Trophoblast cell (in vitro differentiated cells and primary cell): ENCODE measurements at regions not wholly inside any gene's neighbourhood (a gene's known extent, or its start where the extent isn't known, plus 50 kb on each side); places are given as distances from the start of the nearest gene placed in this dataset.

ENCODE experiments used
- DNase-seq, 2 donors: peaks; one replicate each; pipeline ENCODE4 v3.0.0-alpha.2; 2016
- H2AFZ ChIP-seq: 2 replicates; pipeline ENCODE4 v1.6.1; 2013; ENCODE audit warnings: low read length, moderate library complexity, mild to moderate bottlenecking; ENCODE audit not compliant: insufficient read depth, poor library complexity
- H2AK5ac ChIP-seq: 2 replicates; pipeline ENCODE4 v1.6.1; 2013; ENCODE audit warnings: mild to moderate bottlenecking, low read length
- H2BK120ac ChIP-seq: 2 replicates; pipeline ENCODE4 v1.6.1; 2013; ENCODE audit warnings: low read length, mild to moderate bottlenecking, moderate library complexity; ENCODE audit not compliant: insufficient read depth, poor library complexity
- H2BK12ac ChIP-seq: 2 replicates; pipeline ENCODE4 v1.6.1; 2013; ENCODE audit warnings: mild to moderate bottlenecking, low read length, moderate library complexity
- H2BK5ac ChIP-seq: 2 replicates; pipeline ENCODE4 v1.6.1; 2013; ENCODE audit warnings: low read length, low read depth, moderate library complexity, mild to moderate bottlenecking; ENCODE audit not compliant: poor library complexity
- H3K14ac ChIP-seq: 2 replicates; pipeline ENCODE4 v1.6.1; 2013; ENCODE audit warnings: mild to moderate bottlenecking, low read length
- H3K18ac ChIP-seq: 2 replicates; pipeline ENCODE4 v1.6.1; 2013; ENCODE audit warnings: mild to moderate bottlenecking, low read length
- H3K23ac ChIP-seq: 2 replicates; pipeline ENCODE4 v1.6.1; 2013; ENCODE audit warnings: low read length
- H3K27ac ChIP-seq: 2 replicates; pipeline ENCODE4 v1.5.1; 2013; ENCODE audit warnings: low read depth, mild to moderate bottlenecking, inconsistent platforms, low read length, moderate library complexity
- H3K27me3 ChIP-seq: 2 replicates; pipeline ENCODE4 v1.6.1; 2013; ENCODE audit warnings: inconsistent platforms, mild to moderate bottlenecking, low read length, moderate library complexity; ENCODE audit not compliant: insufficient read depth
- H3K36me3 ChIP-seq, 2 experiments: 1 replicate in 1 of 2; 2 replicates in 1 of 2; pipeline ENCODE4 v1.6.1; 2013; ENCODE audit warnings: low read length in 2 of 2, mild to moderate bottlenecking in 2 of 2, moderate library complexity in 1 of 2; ENCODE audit not compliant: insufficient read depth in 2 of 2, control insufficient read depth in 1 of 2
- H3K4ac ChIP-seq: 2 replicates; pipeline ENCODE4 v1.6.1; 2013; ENCODE audit warnings: low read depth, mild to moderate bottlenecking, low read length, moderate library complexity
- H3K4me1 ChIP-seq, 2 experiments: 1 replicate in 1 of 2; 2 replicates in 1 of 2; pipeline ENCODE4 v1.6.1; 2013; ENCODE audit warnings: low read length in 2 of 2, mild to moderate bottlenecking in 2 of 2, moderate library complexity in 1 of 2; ENCODE audit not compliant: insufficient read depth in 2 of 2, control insufficient read depth in 1 of 2
- H3K4me2 ChIP-seq: 2 replicates; pipeline ENCODE4 v1.6.1; 2013; ENCODE audit warnings: inconsistent platforms, mild to moderate bottlenecking, low read length, moderate library complexity
- H3K4me3 ChIP-seq: 2 replicates; pipeline ENCODE4 v1.5.1; 2013; ENCODE audit warnings: mild to moderate bottlenecking, low read depth, low read length, inconsistent platforms
- H3K79me1 ChIP-seq: one replicate; pipeline ENCODE4 v1.6.1; 2013; ENCODE audit warnings: low read length
- H3K79me2 ChIP-seq: 2 replicates; pipeline ENCODE4 v1.6.1; 2013; ENCODE audit warnings: low read length, mild to moderate bottlenecking; ENCODE audit not compliant: control insufficient read depth, insufficient read depth, poor library complexity
- H3K9ac ChIP-seq: 2 replicates; pipeline ENCODE4 v1.6.1; 2013; ENCODE audit warnings: mild to moderate bottlenecking, low read length
- H3K9me3 ChIP-seq: 2 replicates; pipeline ENCODE4 v1.6.1; 2013; ENCODE audit warnings: low read depth, mild to moderate bottlenecking, control low read depth, inconsistent platforms, low read length; ENCODE audit not compliant: insufficient read depth
- H4K12ac ChIP-seq: 2 replicates; pipeline ENCODE4 v1.6.1; 2013; ENCODE audit warnings: low read depth, mild to moderate bottlenecking, low read length, moderate library complexity
- H4K8ac ChIP-seq: 2 replicates; pipeline ENCODE4 v1.6.1; 2013; ENCODE audit warnings: low read depth, mild to moderate bottlenecking, low read length, moderate library complexity
- H4K91ac ChIP-seq: one replicate; pipeline ENCODE4 v1.6.1; 2013; ENCODE audit warnings: low read depth, mild to moderate bottlenecking, low read length, moderate library complexity
- WGBS: extraction: QIAGEN DNeasy Blood & Tissue Kit; methylation state at CpG from one replicate; pipeline ENCODE4 v1.1.7; 2013; ENCODE audit warnings: missing lambda C conversion rate; ENCODE audit not compliant: insufficient read length, insufficient coverage; ENCODE audit errors: extremely low coverage; 5-methylcytosine and 5-hydroxymethylcytosine counted together

DNA sequence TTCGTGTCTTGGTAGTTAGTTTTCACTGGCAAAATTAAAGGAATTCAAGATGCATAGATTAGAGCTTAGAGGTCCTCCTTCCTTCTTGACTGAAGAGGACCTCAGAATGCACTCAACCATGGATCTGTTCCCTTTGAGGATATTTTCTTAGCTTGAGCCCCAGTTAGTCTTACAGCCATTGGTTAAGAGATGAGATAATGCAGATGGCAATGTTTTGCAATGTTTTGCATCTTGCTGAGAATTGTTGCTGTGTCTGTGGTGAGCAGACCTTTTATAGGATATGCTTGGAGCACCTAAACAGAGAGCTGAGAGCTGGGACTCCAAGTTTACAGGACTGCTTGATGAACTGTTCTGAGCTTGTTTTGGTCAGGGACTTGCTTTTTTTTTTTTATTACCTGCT is 107.5 kb downstream of the TMEM170B start:
- Histone ChIP-seq H4K91ac (no peak overlapping the region), H4K8ac (no peak overlapping the region), H2BK120ac (no peak overlapping the region), H3K9me3 (peaks cover 4% of the 10 kb centered on the region), H3K27me3 (no peaks in the 10 kb centered on the region), H3K23ac (no peak overlapping the region), H3K4ac (no peak overlapping the region), H3K4me1 (peaks cover 2 to 9% of the 10 kb centered on the region in 2 experiments), H2AFZ (no peak overlapping the region), H2BK5ac (no peak overlapping the region), H2AK5ac (no peak overlapping the region), H3K79me2 (no peaks in the 10 kb centered on the region), H4K12ac (no peak overlapping the region), H3K9ac (no peak overlapping the region), H3K4me2 (no peak overlapping the region), H3K18ac (no peak overlapping the region), H3K14ac (no peak overlapping the region), H2BK12ac (no peak overlapping the region), H3K79me1 (peaks cover 7% of the 10 kb centered on the region), H3K36me3 (no peaks in the 10 kb centered on the region), H3K27ac (no peak overlapping the region), H3K4me3 (no peak overlapping the region)
- no CpG with 5 or more reads among the region's 1 CpG for WGBS
- peak in 1 of 2 donors; percentile 45 for DNase-seq

DNA sequence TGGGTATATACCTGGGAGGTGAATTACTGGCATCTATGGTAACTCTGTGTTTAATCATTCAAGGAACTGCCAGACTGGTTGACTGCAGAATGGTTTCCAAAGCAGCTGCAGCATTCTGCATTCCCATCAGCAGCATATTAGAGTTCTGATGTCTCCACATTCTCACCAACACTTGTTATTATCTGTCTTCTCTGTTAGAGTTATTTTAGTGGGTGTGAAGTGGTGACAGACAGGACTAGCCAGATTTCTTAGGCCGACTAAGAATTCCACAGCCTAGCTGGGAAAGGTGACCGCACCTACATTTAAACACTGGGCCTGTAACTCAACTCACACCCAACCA is 110.9 kb downstream of the TMEM170B start:
- no peak overlapping the region for H3K23ac ChIP-seq
- no peak overlapping the region for H3K14ac ChIP-seq
- H3K27me3 ChIP-seq: no peaks in the 10 kb centered on the region
- no peak overlapping the region for H3K27ac ChIP-seq
- no peak overlapping the region for H3K18ac ChIP-seq
- peaks cover 18 to 28% of the 10 kb centered on the region in 2 experiments for H3K4me1 ChIP-seq
- H3K4me2 ChIP-seq: no peak overlapping the region
- no peak overlapping the region for H2AFZ ChIP-seq
- H3K79me2 ChIP-seq: no peaks in the 10 kb centered on the region
- no peak overlapping the region for H3K9ac ChIP-seq
- H2BK120ac ChIP-seq: no peak overlapping the region
- no peak overlapping the region for H3K4ac ChIP-seq
- no peak overlapping the region for H2BK5ac ChIP-seq
- no peak overlapping the region for H3K4me3 ChIP-seq
- no peak overlapping the region for H4K12ac ChIP-seq
- H2AK5ac ChIP-seq: no peak overlapping the region
- H3K9me3 ChIP-seq: peaks cover 3% of the 10 kb centered on the region
- no peak overlapping the region for H4K91ac ChIP-seq
- DNase-seq: peak; percentile 84 to 93
- no CpG with 5 or more reads among the region's 2 CpGs for WGBS
- no peaks in the 10 kb centered on the region for H3K36me3 ChIP-seq
- peaks cover 27% of the 10 kb centered on the region for H3K79me1 ChIP-seq
- peak overlapping the region; percentile 20 for H2BK12ac ChIP-seq
- no peak overlapping the region for H4K8ac ChIP-seq

- Histone ChIP-seq H3K23ac (no peak overlapping the region), H3K27me3 (no peaks in the 10 kb centered on the region), H2BK12ac (peak overlapping the region; percentile 78), H2AFZ (no peak overlapping the region), H4K12ac (no peak overlapping the region), H3K4me1 (peaks cover 23 to 33% of the 10 kb centered on the region in 2 experiments), H3K18ac (peak overlapping the region; percentile 36), H3K4me3 (no peak overlapping the region), H3K9ac (no peak overlapping the region), H3K4ac (no peak overlapping the region), H3K14ac (peak overlapping the region; percentile 74), H3K36me3 (no peaks in the 10 kb centered on the region), H2BK5ac (peak overlapping the region; percentile 71), H2BK120ac (peak overlapping the region; percentile 60), H2AK5ac (peak overlapping the region; percentile 80), H4K8ac (no peak overlapping the region), H3K9me3 (peaks cover 3% of the 10 kb centered on the region), H3K79me2 (no peaks in the 10 kb centered on the region), H3K79me1 (peaks cover 32% of the 10 kb centered on the region), H4K91ac (peak overlapping the region; percentile 64), H3K27ac (no peak overlapping the region), H3K4me2 (no peak overlapping the region)
- WGBS: no CpG with 5 or more reads among the region's 20 CpGs
- DNase-seq: no peak
Measured at GRCh38 chr6:11648889-11649288, 111.3 kb downstream of the TMEM170B start.

- no peak overlapping the region for H3K23ac ChIP-seq
- H3K4me2 ChIP-seq: peak overlapping the region; percentile 13
- no peaks in the 10 kb centered on the region for H3K79me2 ChIP-seq
- no peak overlapping the region for H2AK5ac ChIP-seq
- H3K4me1 ChIP-seq: peaks cover 23 to 35% of the 10 kb centered on the region in 2 experiments
- no peak overlapping the region for H3K14ac ChIP-seq
- peak overlapping the region; percentile 99 for H2BK5ac ChIP-seq
- H3K18ac ChIP-seq: no peak overlapping the region
- DNase-seq: peak in 1 of 2 donors; percentile 8
- no peak overlapping the region for H4K8ac ChIP-seq
- no peak overlapping the region for H2AFZ ChIP-seq
- WGBS: no CpG with 5 or more reads among the region's 7 CpGs
- no peak overlapping the region for H4K12ac ChIP-seq
- H3K27me3 ChIP-seq: no peaks in the 10 kb centered on the region
- no peaks in the 10 kb centered on the region for H3K36me3 ChIP-seq
- peak overlapping the region; percentile 95 for H3K27ac ChIP-seq
- peaks cover 38% of the 10 kb centered on the region for H3K79me1 ChIP-seq
- H4K91ac ChIP-seq: peak overlapping the region; percentile 67
- H3K4me3 ChIP-seq: no peak overlapping the region
- H2BK120ac ChIP-seq: peak overlapping the region; percentile 79
- H3K9me3 ChIP-seq: peaks cover 3% of the 10 kb centered on the region
- no peak overlapping the region for H2BK12ac ChIP-seq
- H3K4ac ChIP-seq: no peak overlapping the region
- no peak overlapping the region for H3K9ac ChIP-seq
Measured at GRCh38 chr6:11650025-11650696, 112.6 kb downstream of the TMEM170B start.
